Panc1 (cell line): ENCODE measurements at regions not wholly inside any gene's neighbourhood (a gene's known extent, or its start where the extent isn't known, plus 50 kb on each side); places are given as distances from the start of the nearest gene placed in this dataset.

ENCODE experiments used
- CTCF ChIP-seq: fragments of 450-650 bp; IDR thresholded peaks from 2 replicates; pipeline ENCODE4 v1.5.1; 2017; ENCODE audit warnings: mild to moderate bottlenecking
- REST ChIP-seq, 2 experiments: IDR thresholded peaks; 2 replicates each; pipeline ENCODE4 v1.6.1; 2011 to 2012; ENCODE audit warnings: low read depth in 2 of 2, control low read depth in 1 of 2, low read length in 1 of 2, mild to moderate bottlenecking in 1 of 2, moderate library complexity in 1 of 2; ENCODE audit not compliant: insufficient read depth in 1 of 2

GRCh38 chr14:106789318-106789717 is 1262.9 kb downstream of the TMEM121 start:
- TF ChIP-seq CTCF (no peak), REST (IDR thresholded peaks at IDR 0.05; ENCODE audit: insufficient read depth in 1 of 2, low read depth in 2 of 2, low read length in 1 of 2) (no peak)
